GM12874 (cell line): ENCODE measurements at regions not wholly inside any gene's neighbourhood (a gene's known extent, or its start where the extent isn't known, plus 50 kb on each side); places are given as distances from the start of the nearest gene placed in this dataset.

Experiments
- CTCF ChIP-seq: IDR thresholded peaks from 2 replicates; pipeline ENCODE4 v1.5.1; 2011; ENCODE audit warnings: low read depth, mild to moderate bottlenecking, control low read depth, low read length, moderate library complexity; ENCODE audit not compliant: insufficient read depth

GRCh38 chr2:220704081-220704480 is 868.0 kb downstream of the EPHA4 start:
- TF ChIP-seq CTCF: no peak

GRCh38 chr2:220704810-220705209 is 867.3 kb downstream of the EPHA4 start:
- TF ChIP-seq CTCF: no peak

GRCh38 chr2:220705678-220706077 is 866.4 kb downstream of the EPHA4 start:
- no peak for TF ChIP-seq CTCF

- no peak for TF ChIP-seq CTCF
These were observed 864.8 kb downstream of the EPHA4 start for GRCh38 chr2:220707261-220707660.

- no peak for TF ChIP-seq CTCF
These were observed 863.7 kb downstream of the EPHA4 start for GRCh38 chr2:220708366-220708765.

- TF ChIP-seq CTCF: no peak
These were observed 854.8 kb downstream of the EPHA4 start for GRCh38 chr2:220717283-220717682.

GRCh38 chr2:220736778-220737177 is 835.3 kb downstream of the EPHA4 start:
- no peak for TF ChIP-seq CTCF

- TF ChIP-seq CTCF: no peak
These were observed 828.9 kb downstream of the EPHA4 start for GRCh38 chr2:220743203-220743602.
